ENCODE measurements at regions not wholly inside any gene's neighbourhood (a gene's known extent, or its start where the extent isn't known, plus 50 kb on each side); places are given as distances from the start of the nearest gene placed in this dataset.

GRCh38 chr14:101353422-101353821 is 207.9 kb upstream of the DIO3 start:
- no peaks in the 10 kb centered on the region for H3K27me3 ChIP-seq (ENCODE audit: insufficient read depth, low read length)
- no peak overlapping the region for H2AFZ ChIP-seq (ENCODE audit: low read length, unreplicated experiment)
- H3K27ac ChIP-seq (ENCODE audit: low read depth, low read length), result no peak overlapping the region
- H3K79me2 ChIP-seq (ENCODE audit: control insufficient read depth, insufficient read depth, low read length, unreplicated experiment), result no peaks in the 10 kb centered on the region
- H3K4me1 ChIP-seq (ENCODE audit: control insufficient read depth, insufficient read depth, low read length, unreplicated experiment), result no peaks in the 10 kb centered on the region
- H3K36me3 ChIP-seq (ENCODE audit: insufficient read depth, low read length), result no peaks in the 10 kb centered on the region
- no peak overlapping the region for H3K4me3 ChIP-seq (ENCODE audit: low read depth, low read length)

- Histone ChIP-seq H3K4me1 (ENCODE audit: control insufficient read depth, insufficient read depth, low read length, unreplicated experiment) (no peaks in the 10 kb centered on the region), H3K4me3 (ENCODE audit: low read depth, low read length) (no peak overlapping the region), H3K36me3 (ENCODE audit: insufficient read depth, low read length) (no peaks in the 10 kb centered on the region), H3K79me2 (ENCODE audit: control insufficient read depth, insufficient read depth, low read length, unreplicated experiment) (no peaks in the 10 kb centered on the region), H3K27me3 (ENCODE audit: insufficient read depth, low read length) (peaks cover 5% of the 10 kb centered on the region; the same call in 1 of the 2 replicates), H2AFZ (ENCODE audit: low read length, unreplicated experiment) (no peak overlapping the region), H3K27ac (ENCODE audit: low read depth, low read length) (no peak overlapping the region)
Measured at GRCh38 chr14:101354726-101355125, 206.6 kb upstream of the DIO3 start.

GRCh38 chr14:101355284-101355683 is 206.0 kb upstream of the DIO3 start:
- Histone ChIP-seq H3K4me3 (ENCODE audit: low read depth, low read length) (no peak overlapping the region), H3K79me2 (ENCODE audit: control insufficient read depth, insufficient read depth, low read length, unreplicated experiment) (no peaks in the 10 kb centered on the region), H3K36me3 (ENCODE audit: insufficient read depth, low read length) (no peaks in the 10 kb centered on the region), H3K4me1 (ENCODE audit: control insufficient read depth, insufficient read depth, low read length, unreplicated experiment) (no peaks in the 10 kb centered on the region), H3K27me3 (ENCODE audit: insufficient read depth, low read length) (peaks cover 6% of the 10 kb centered on the region), H2AFZ (ENCODE audit: low read length, unreplicated experiment) (no peak overlapping the region), H3K27ac (ENCODE audit: low read depth, low read length) (no peak overlapping the region)

GRCh38 chr14:101357038-101357437 is 204.3 kb upstream of the DIO3 start:
- Histone ChIP-seq H3K27me3 (ENCODE audit: insufficient read depth, low read length) (peaks cover 12% of the 10 kb centered on the region), H3K79me2 (ENCODE audit: control insufficient read depth, insufficient read depth, low read length, unreplicated experiment) (no peaks in the 10 kb centered on the region), H3K4me1 (ENCODE audit: control insufficient read depth, insufficient read depth, low read length, unreplicated experiment) (no peaks in the 10 kb centered on the region), H2AFZ (ENCODE audit: low read length, unreplicated experiment) (no peak overlapping the region), H3K27ac (ENCODE audit: low read depth, low read length) (no peak overlapping the region), H3K36me3 (ENCODE audit: insufficient read depth, low read length) (no peaks in the 10 kb centered on the region), H3K4me3 (ENCODE audit: low read depth, low read length) (no peak overlapping the region)

- H3K27ac ChIP-seq (ENCODE audit: low read depth, low read length), result no peak overlapping the region
- H3K79me2 ChIP-seq (ENCODE audit: control insufficient read depth, insufficient read depth, low read length, unreplicated experiment), result no peaks in the 10 kb centered on the region
- H3K27me3 ChIP-seq (ENCODE audit: insufficient read depth, low read length), result peaks cover 12% of the 10 kb centered on the region
- H3K4me1 ChIP-seq (ENCODE audit: control insufficient read depth, insufficient read depth, low read length, unreplicated experiment), result no peaks in the 10 kb centered on the region
- H3K36me3 ChIP-seq (ENCODE audit: insufficient read depth, low read length), result no peaks in the 10 kb centered on the region
- H2AFZ ChIP-seq (ENCODE audit: low read length, unreplicated experiment), result no peak overlapping the region
- H3K4me3 ChIP-seq (ENCODE audit: low read depth, low read length), result no peak overlapping the region
Measured at GRCh38 chr14:101357559-101358319, 203.6 kb upstream of the DIO3 start.

GRCh38 chr14:101358320-101359125 is 202.8 kb upstream of the DIO3 start:
- Histone ChIP-seq H3K27ac (ENCODE audit: low read depth, low read length) (no peak overlapping the region), H2AFZ (ENCODE audit: low read length, unreplicated experiment) (no peak overlapping the region), H3K27me3 (ENCODE audit: insufficient read depth, low read length) (peaks cover 12% of the 10 kb centered on the region), H3K79me2 (ENCODE audit: control insufficient read depth, insufficient read depth, low read length, unreplicated experiment) (no peaks in the 10 kb centered on the region), H3K4me3 (ENCODE audit: low read depth, low read length) (no peak overlapping the region), H3K4me1 (ENCODE audit: control insufficient read depth, insufficient read depth, low read length, unreplicated experiment) (no peaks in the 10 kb centered on the region), H3K36me3 (ENCODE audit: insufficient read depth, low read length) (no peaks in the 10 kb centered on the region)

GRCh38 chr14:101359221-101360053 is 201.9 kb upstream of the DIO3 start:
- H3K79me2 ChIP-seq (ENCODE audit: control insufficient read depth, insufficient read depth, low read length, unreplicated experiment), result no peaks in the 10 kb centered on the region
- H3K27ac ChIP-seq (ENCODE audit: low read depth, low read length), result no peak overlapping the region
- H3K27me3 ChIP-seq (ENCODE audit: insufficient read depth, low read length), result peaks cover 17% of the 10 kb centered on the region
- no peaks in the 10 kb centered on the region for H3K36me3 ChIP-seq (ENCODE audit: insufficient read depth, low read length)
- H2AFZ ChIP-seq (ENCODE audit: low read length, unreplicated experiment), result no peak overlapping the region
- no peak overlapping the region for H3K4me3 ChIP-seq (ENCODE audit: low read depth, low read length)
- H3K4me1 ChIP-seq (ENCODE audit: control insufficient read depth, insufficient read depth, low read length, unreplicated experiment), result no peaks in the 10 kb centered on the region

- no peak overlapping the region for H3K27ac ChIP-seq (ENCODE audit: low read depth, low read length)
- no peak overlapping the region for H2AFZ ChIP-seq (ENCODE audit: low read length, unreplicated experiment)
- peaks cover 23% of the 10 kb centered on the region for H3K27me3 ChIP-seq (ENCODE audit: insufficient read depth, low read length)
- no peak overlapping the region for H3K4me3 ChIP-seq (ENCODE audit: low read depth, low read length)
- H3K36me3 ChIP-seq (ENCODE audit: insufficient read depth, low read length), result no peaks in the 10 kb centered on the region
- H3K79me2 ChIP-seq (ENCODE audit: control insufficient read depth, insufficient read depth, low read length, unreplicated experiment), result no peaks in the 10 kb centered on the region
- H3K4me1 ChIP-seq (ENCODE audit: control insufficient read depth, insufficient read depth, low read length, unreplicated experiment), result peaks cover 2% of the 10 kb centered on the region
Measured at GRCh38 chr14:101360054-101360911, 201.0 kb upstream of the DIO3 start.

- Histone ChIP-seq H3K27me3 (ENCODE audit: insufficient read depth, low read length) (peaks cover 25% of the 10 kb centered on the region), H3K79me2 (ENCODE audit: control insufficient read depth, insufficient read depth, low read length, unreplicated experiment) (no peaks in the 10 kb centered on the region), H3K4me3 (ENCODE audit: low read depth, low read length) (no peak overlapping the region), H3K27ac (ENCODE audit: low read depth, low read length) (no peak overlapping the region), H2AFZ (ENCODE audit: low read length, unreplicated experiment) (no peak overlapping the region), H3K36me3 (ENCODE audit: insufficient read depth, low read length) (no peaks in the 10 kb centered on the region), H3K4me1 (ENCODE audit: control insufficient read depth, insufficient read depth, low read length, unreplicated experiment) (peaks cover 4% of the 10 kb centered on the region)
Measured at GRCh38 chr14:101361044-101361443, 200.3 kb upstream of the DIO3 start.
